ENCODE measurements at regions not wholly inside any gene's neighbourhood (a gene's known extent, or its start where the extent isn't known, plus 50 kb on each side); places are given as distances from the start of the nearest gene placed in this dataset.
"Not testable (repeated sequence)": the region's sequence is repeated elsewhere in the genome, so short reads cannot be mapped to it uniquely, and the experiment has no call there.

DNA sequence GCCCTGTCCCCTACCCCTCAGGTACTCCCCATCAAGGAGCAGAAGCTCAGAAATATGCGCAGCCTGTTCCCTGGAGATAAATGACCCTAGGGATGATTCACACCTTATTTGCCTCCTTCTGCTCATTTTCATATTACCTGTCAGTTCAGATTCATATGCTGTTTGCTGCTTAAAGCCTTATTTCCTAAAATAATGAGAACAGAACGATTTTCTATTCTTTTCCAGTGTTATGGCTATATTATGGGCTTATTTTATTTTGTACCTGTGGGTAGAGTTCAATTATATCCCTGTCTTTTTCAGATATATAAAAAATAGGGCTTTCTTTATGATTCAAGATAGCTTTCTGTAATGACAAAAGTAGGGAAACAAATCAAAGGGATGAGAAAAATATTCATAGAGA, 224.8 kb downstream of the RPAP3 start:
- no peak for DNase-seq (ENCODE audit: low read depth)

- no peak for DNase-seq (ENCODE audit: low read depth)
These were observed 227.4 kb downstream of the RPAP3 start for GRCh38 chr12:47478426-47478825.

GRCh38 chr12:47473091-47473490, 232.7 kb downstream of the RPAP3 start:
- no peak for DNase-seq (ENCODE audit: low read depth)

DNA sequence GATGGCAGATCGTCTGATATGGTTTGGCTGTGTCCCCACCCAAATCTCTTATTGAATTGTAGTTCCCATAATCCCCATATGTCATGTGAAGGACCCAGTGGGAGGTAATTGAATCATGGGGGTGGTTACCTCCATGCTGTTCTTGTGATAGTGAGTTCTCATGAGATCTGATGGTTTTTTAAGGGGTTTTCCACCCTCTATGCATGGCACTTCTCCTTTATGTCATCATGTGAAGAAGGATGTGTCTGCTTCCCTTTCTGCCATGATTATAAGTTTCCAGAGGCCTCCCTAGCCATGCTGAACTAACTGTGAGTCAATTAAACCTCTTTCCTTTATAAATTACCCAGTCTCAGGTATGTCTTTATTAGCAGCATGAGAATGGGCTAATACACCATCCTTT, 235.5 kb downstream of the RPAP3 start:
- DNase-seq (ENCODE audit: low read depth) = not testable (repeated sequence)

GRCh38 chr12:47463918-47464317, 241.9 kb downstream of the RPAP3 start:
- not testable (repeated sequence) for DNase-seq (ENCODE audit: low read depth)

DNA sequence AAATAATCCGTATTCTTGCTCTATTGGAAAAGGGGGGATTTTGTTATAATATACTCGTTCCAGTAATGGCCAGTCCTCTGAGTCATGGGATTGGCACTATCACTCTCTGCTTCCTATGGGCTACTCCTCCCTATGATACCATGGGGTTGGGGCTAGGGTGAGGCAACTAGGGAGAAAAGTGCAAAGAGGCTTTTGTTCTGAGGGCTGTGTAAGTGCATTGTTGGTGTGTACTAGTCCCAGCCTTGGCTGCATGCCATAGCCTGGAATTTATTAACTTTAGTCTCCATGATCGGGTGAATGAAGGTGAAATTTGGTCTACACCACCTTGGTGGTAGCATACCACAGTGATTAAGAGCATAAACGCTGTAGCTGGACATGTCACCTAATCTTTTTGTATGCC, 247.6 kb downstream of the RPAP3 start:
- DNase-seq (ENCODE audit: low read depth) = no peak

GRCh38 chr12:47449797-47450196, 256.0 kb downstream of the RPAP3 start:
- DNase-seq (ENCODE audit: low read depth) = no peak

GRCh38 chr12:47442310-47442709, 263.5 kb downstream of the RPAP3 start:
- DNase-seq (ENCODE audit: low read depth) = no peak

GRCh38 chr12:47441490-47441889, 264.3 kb downstream of the RPAP3 start:
- no peak for DNase-seq (ENCODE audit: low read depth)

DNA sequence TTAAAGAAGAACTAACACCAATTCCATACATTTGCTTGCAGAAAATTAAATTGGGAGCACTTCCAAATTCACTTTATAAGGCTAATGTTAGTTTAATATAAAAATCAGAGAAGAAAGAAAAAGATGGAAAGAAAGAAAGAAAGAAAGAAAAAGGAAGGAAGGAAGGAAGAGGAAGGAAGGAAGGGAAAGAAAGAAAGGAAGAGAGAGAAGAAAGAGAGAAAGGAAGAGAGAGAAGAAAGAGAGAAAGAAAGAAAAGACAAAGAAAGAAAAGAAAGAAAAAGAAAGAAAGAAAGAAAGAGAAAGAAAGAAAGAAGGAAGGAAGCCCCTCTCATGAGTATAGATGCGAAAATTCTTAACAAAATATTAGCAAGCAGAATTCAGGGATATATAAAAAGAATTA, 267.7 kb downstream of the RPAP3 start:
- no peak for DNase-seq (ENCODE audit: low read depth)

DNA sequence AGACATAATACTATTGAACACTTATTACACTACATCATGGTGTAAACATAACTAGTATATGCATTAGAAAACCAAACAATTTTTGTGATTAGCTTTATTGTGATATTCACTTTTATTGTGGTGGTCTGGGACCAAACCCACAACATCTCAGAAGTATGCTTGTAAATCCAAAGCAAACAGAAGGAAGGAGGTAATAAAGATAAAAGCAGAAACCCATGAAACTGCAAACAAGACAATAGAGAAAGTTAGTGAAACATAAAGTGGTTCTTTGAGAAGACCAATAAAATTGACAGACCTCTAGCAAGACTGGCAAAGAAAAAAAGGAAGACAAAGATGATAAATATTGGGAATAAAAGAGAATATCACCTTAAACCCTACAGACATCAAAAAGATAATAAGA, 268.3 kb downstream of the RPAP3 start:
- no peak for DNase-seq (ENCODE audit: low read depth)

DNA sequence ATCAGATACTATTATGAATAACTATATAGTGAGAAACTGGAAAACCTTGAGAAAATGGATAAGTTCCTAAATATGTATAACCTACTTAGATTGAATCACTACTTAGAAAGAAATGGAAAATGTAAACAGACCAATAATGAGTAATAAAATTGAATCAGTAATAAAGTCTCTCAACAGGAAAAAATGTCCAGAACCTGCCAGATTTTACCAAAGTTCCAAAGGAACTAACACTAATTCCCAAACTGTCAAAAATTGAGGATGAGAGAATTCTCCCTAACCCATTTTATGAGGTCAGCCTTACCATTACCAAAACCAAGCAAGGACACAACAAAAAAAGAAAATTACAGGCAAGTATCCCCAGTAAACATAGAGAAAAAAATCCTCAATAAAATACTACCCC, 272.0 kb downstream of the RPAP3 start:
- DNase-seq (ENCODE audit: low read depth) = no peak

DNA sequence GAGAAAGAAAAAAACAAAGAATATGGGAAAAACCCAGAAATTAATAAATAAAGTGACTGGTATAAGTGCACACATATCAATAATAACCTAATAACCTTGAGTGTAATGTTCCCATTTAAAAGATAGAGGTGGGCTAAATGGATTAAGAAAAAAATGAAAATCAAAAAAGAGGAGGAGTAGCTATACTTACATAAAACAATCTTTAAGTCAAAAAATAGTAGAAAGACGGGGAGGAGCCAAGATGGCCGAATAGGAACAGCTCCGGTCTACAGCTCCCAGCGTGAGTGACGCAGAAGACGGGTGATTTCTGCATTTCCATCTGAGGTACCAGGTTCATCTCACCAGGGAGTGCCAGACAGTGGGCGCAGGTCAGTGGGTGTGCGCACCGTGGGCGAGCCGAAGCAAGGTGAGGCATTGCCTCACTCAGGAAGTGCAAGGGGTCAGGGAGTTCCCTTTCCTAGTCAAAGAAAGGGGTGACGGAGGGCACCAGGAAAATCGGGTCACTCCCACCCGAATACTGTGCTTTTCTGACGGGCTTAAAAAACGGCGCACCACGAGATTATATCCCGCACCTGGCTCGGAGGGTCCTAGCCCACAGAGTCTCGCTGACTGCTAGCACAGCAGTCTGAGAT, 279.0 kb downstream of the RPAP3 start:
- DNase-seq (ENCODE audit: low read depth) = not testable (repeated sequence)

- DNase-seq (ENCODE audit: low read depth) = no peak
These were observed 283.2 kb downstream of the RPAP3 start for GRCh38 chr12:47422611-47423010.

GRCh38 chr12:47419497-47419896, 286.3 kb downstream of the RPAP3 start:
- no peak for DNase-seq (ENCODE audit: low read depth)

DNA sequence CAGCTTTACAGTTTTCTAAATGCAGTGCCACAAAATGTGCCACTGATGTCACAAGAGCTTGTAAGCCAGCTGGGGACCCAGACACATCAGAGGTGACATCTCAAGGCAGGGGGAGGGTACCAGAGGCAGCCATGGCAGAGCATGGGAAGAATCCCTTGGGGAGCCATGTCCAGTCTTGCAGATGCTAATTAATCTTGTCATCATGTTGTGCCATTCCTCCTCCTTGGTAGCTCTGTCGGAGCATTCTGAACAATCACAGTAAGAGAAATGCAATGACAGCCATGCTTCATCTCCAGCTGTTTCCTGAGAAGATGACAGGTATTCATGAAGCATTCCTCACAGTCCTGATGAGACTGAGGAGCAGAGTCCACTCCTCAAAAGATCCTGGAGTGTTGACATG, 287.9 kb downstream of the RPAP3 start:
- no peak for DNase-seq (ENCODE audit: low read depth)

DNA sequence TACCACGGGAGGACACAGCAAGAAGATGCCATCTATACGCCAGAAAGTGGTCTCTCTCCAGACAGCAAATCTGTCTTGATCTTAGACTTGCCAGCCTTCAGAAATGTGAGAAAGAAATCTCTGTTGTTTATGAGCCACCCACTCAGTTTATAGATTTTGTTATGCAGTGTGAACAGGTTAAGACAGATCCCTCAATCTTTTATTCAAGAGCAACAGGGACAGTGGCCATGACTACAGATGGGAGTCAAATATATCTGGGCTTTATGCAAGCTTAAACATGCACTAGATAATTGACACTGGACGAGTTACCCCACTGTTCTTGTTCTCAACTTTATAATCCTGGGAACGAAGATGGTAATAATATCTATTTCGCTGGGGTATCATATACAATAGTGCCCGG, 288.7 kb downstream of the RPAP3 start:
- DNase-seq (ENCODE audit: low read depth) = no peak

GRCh38 chr12:47415054-47415453, 290.8 kb downstream of the RPAP3 start:
- DNase-seq (ENCODE audit: low read depth) = no peak

DNA sequence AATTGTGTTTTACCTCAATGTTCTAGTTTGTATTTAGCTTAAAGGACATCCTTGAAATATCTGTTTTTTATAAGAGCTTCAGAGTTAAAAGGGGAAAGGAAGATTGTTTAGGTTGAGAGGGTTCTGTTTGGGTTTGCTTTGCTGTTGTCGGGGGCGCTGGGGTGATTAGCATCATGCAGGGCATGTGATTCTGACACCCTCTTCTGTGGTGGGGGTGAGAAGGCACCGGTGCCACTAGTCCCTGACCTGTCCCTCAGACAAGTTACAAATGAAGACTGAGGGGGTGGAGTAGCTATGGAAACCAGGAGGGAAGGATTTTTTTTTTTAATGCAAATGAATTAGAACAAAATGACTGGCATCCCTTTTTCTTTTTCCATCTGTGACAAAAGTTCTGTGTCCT, 291.3 kb downstream of the RPAP3 start:
- DNase-seq (ENCODE audit: low read depth) = no peak

GRCh38 chr12:47413806-47414205, 292.0 kb downstream of the RPAP3 start:
- no peak for DNase-seq (ENCODE audit: low read depth)

DNA sequence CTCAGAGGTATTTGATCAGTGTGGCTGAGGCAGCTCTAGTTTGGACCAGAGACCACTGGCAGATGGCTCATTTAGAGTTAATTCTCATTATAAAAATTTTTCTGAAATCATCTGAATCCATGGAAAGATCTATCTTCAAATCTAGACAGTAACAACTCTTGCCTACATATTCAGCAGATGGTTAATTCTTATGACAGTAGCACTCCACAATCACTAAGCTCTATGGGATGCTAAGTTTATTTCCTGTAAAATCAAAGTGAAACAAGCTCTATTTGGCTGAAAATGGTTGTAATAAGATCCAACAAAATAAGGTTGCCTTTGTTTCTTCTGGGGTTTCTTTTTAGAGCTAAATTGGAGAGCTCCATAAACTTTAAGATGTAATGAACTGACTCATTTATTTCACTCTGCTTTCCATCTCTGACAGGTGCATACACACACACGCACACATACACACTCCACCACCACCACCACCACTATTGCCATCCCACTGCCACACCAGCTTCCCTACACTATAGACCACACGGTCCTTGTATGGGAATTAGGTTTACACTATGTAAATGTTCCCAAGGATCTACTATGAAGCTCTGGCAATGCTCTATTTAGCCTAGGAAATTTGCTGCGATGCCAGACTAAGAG, 293.1 kb downstream of the RPAP3 start:
- DNase-seq (ENCODE audit: low read depth) = no peak

DNA sequence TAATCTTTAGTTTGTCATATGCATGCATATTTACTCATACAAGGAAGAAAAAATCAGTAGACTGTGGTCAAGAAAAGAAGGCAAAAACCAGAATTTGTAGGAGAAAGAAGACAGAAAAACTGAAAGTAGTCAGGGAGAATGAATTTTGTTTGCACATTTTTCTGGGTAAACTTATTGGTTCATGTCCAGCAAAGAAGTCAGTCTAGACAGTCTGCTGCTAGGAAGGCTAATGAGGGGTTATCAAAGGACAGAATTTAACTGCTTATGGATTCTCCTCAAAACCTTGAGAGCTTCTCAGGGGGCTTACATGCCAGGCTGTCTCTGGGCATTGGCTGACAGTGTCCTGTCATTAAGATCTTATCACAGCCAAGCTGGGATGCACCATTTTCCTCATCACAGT, 293.9 kb downstream of the RPAP3 start:
- DNase-seq (ENCODE audit: low read depth) = no peak

DNA sequence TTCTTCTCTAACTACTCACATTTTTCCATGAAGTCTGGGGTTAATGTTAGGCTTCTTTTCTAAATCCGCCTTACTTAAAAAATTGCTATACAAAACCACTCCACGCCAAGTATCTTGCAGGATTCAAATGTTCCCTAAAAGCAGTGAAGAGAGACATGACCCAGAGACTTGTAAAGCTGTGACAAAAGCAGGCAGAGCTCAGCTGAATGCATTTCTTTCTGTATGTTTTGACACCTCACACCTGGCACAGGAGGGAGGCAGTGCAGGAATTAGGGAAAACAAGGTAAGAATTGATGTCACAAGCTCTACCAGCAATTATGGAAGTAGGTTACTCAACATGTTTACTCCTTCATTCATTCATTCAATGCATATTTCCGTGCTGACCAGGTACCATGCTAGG, 295.0 kb downstream of the RPAP3 start:
- no peak for DNase-seq (ENCODE audit: low read depth)

DNA sequence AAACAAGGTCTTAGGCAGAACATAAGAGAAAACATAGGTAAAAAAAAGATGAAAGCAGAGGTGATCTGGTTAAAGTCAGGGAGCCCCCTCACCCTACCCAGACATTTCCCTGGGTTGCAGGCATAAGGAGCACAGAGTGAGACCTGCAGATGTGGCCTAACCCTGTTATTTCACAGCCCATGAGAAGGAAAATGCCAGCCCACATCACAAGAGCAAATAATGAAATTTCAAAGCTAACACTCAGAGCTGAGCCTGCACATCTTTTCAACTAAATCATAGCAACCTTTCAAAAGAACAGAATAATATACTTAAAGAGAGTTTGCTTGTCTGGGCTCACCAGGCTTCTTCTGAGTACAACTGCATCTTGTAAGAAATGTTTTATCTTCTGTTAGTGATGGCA, 295.4 kb downstream of the RPAP3 start:
- DNase-seq (ENCODE audit: low read depth) = no peak

All from stimulated activated CD8-positive, alpha-beta memory T cell treated with anti-CD3 and anti-CD28 coated beads, Interleukin-4, amount 100 ng/mL, for 24 hours (primary cell).